H4 (cell line): ENCODE measurements at regions not wholly inside any gene's neighbourhood (a gene's known extent, or its start where the extent isn't known, plus 50 kb on each side); places are given as distances from the start of the nearest gene placed in this dataset.
"Not testable (repeated sequence)": the region's sequence is repeated elsewhere in the genome, so short reads cannot be mapped to it uniquely, and the experiment has no call there.

Experiments used
- DNase-seq: peaks from one replicate; pipeline ENCODE4 v3.0.0-alpha.2; 2015; ENCODE audit warnings: low spot score

GRCh38 chr9:12266758-12267157, 426.4 kb upstream of the TYRP1 start:
- DNase-seq, result no peak

- DNase-seq, result no peak
Measured at GRCh38 chr9:12271421-12271891, 421.7 kb upstream of the TYRP1 start.

GRCh38 chr9:12272471-12273120, 420.6 kb upstream of the TYRP1 start:
- DNase-seq, result no peak

- DNase-seq, result no peak
Measured at GRCh38 chr9:12274577-12274976, 418.6 kb upstream of the TYRP1 start.

DNA sequence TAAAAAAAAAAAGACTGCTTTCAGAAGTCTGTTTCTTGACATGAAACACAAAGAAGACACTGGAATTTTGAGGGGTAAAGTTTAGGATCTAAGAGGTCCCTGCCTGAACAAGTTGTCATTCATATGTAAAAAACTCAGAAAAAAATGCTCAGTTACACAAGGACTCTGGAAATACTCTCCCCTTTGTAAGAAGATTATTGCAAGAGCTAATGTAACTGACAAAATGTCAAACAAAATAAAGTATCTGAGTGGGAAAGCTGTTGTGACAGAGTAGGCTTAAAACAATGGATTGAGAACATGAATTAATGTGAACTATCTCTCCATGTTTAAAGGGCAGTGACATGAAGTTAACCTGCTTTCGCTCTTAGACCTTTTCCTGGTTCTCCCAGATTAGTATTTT, 416.7 kb upstream of the TYRP1 start:
- DNase-seq, result no peak

DNA sequence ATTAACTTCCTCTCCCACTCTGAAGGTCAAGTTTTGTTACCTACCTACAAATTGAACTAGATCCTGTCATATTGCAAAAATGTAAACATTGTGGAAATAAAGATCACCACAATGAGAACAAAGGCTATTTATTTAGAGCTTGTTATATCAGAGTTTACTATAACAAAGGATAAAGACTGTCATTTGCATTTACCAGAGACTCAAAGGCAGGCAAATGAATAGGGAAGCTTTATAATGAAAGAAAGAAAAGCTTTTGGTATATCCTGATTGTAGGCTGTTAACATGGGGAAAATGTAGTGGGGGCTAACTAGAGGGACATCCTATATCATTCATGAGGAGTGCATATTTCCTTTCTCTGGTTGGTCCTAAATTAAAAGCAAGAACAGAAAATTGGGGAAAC, 403.5 kb upstream of the TYRP1 start:
- DNase-seq, result no peak

GRCh38 chr9:12290166-12290869, 402.9 kb upstream of the TYRP1 start:
- DNase-seq, result no peak

DNA sequence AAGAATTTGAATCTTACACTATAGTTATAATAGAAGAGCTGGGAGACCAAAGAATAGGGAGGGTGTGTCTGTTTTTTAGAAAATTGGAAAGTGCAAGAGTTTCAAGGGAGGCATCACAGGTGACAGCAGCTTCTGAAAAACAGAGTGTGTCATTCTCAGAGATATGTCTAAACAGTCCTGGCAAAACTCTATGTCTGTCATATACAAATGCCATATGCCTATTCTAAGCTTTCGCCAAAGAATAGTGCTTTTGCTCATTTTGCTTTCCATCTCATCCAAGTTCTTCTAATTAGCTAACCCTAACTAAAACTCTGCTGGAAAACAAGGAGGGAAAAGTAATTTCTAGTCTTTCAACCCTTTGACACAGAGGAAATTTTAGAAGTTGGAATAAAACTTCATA, 388.0 kb upstream of the TYRP1 start:
- no peak for DNase-seq

GRCh38 chr9:12314589-12314988, 378.6 kb upstream of the TYRP1 start:
- DNase-seq, result no peak

DNA sequence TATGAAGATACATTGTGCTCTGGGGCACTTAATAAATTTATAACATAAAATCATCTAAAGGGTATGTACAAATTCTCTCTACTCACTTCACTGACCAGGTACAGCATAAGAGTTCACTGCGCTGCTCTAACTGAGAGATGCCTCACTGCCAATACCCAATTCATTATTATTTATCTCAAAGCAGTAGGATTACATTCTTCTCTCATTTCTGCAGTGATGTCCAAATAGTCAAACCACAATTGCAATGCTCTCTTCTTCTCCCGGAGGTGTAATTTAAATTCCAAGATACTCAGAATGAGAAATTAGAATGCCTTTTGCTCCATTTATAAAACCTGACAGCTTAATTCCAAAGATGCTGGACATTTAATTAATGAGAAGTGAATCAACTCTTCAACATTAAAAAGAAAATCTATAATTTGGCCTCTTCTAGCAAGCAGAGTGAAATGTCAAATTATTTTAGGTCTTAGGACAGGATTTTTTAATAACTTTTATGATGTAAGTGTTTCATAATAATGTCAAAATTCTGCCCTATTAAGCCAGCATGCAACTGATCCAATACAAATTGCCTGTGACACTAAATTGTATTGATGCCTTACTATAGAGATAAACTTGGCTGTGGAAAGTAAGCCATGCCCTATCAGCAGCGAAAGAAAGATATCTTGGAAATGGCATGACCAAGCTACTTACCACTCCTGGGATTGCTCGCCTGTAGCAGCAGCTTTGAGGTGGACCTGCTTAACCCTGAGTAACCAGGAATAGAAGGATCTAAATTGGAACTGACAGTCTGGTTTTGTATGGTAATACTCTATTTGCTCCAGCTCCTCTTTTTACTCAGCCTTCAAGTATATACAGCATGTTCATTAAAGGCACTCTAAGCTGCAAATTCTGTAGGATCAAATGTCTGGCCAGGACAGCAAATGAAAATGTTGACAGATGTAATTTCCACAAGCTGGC, 374.2 kb upstream of the TYRP1 start:
- no peak for DNase-seq

DNA sequence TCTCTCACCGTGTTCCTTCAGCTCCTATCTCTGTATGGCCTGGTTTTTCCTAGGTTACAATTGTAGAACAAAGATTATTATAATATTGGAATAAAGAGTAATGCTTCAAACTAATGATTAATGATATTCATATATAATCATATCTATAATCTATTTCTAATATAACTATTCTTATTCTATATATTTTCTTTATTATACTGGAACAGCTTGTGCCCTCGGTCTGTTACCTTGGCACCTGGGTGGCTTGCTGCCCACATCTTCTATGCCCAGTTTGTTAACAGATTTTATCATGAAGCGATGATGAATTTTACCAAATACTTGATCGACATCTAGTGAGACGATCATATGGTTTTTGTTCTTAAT, 363.6 kb upstream of the TYRP1 start:
- DNase-seq, result no peak

DNA sequence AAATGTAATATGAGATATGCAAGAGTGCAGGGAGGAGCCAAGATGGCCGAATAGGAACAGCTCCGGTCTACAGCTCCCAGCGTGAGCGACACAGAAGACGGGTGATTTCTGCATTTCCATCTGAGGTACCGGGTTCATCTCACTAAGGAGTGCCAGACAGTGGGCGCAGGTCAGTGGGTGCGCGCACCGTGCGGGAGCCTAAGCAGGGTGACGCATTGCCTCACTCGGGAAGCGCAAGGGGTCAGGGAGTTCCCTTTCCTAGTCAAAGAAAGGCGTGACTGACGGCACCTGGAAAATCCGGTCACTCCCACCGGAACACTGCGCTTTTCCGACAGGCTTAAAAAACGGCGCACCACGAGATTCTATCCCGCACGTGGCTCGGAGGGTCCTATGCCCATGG, 359.2 kb upstream of the TYRP1 start:
- DNase-seq, result not testable (repeated sequence)

- no peak for DNase-seq
Measured at GRCh38 chr9:12350775-12351174, 342.4 kb upstream of the TYRP1 start.

- no peak for DNase-seq
Measured at GRCh38 chr9:12351293-12352044, 341.7 kb upstream of the TYRP1 start.

- DNase-seq, result no peak
Measured at GRCh38 chr9:12352045-12352315, 341.2 kb upstream of the TYRP1 start.

GRCh38 chr9:12363439-12363838, 329.7 kb upstream of the TYRP1 start:
- no peak for DNase-seq

DNA sequence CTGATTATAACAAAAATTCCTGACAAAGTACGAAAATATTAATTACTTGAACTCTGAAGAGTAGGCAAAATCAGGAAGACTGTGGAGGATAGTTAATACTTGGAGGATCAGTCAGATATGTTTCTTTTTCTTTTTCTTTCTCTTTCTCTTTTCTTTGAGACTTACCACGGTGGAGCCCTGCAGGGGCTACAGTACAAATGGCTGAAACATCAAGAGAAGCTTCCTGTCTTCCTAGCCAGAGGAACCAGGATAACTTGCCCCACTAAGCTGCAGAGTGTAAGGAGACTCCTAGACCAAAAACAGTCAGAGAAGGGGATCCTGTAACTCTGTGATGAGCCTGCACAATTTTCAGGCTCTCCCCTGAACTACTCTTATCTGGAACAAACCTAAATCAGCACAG, 324.6 kb upstream of the TYRP1 start:
- DNase-seq, result no peak

DNA sequence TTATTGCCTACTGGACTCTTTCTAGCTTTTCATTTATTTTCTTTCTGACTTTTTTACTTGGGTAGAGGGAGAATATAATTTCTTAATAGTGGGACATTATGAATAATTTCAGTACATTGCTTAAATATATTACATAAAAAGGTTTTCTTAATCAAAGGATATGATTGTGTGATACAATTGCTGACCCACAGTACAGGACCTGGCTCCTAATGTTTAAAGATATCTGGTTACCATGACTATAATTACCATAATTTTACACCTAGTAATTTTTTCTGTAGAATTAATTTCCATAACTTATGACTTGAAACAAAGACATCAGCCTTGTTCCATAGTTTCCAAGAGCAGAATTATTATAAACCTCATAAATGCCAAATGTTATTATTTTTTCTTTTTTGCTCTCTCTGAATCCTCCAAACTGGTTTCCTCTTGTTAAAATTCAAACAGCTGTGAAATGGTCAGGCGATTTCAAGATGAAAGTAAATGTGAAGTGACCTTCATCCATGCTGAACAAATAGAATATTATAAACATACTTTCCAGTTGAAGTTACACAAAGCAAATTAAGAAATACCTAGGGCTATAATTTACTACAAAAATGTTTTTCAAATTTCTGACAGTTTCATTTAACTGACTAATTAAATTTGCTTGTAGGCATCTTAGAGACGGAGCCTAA, 301.2 kb upstream of the TYRP1 start:
- no peak for DNase-seq

DNA sequence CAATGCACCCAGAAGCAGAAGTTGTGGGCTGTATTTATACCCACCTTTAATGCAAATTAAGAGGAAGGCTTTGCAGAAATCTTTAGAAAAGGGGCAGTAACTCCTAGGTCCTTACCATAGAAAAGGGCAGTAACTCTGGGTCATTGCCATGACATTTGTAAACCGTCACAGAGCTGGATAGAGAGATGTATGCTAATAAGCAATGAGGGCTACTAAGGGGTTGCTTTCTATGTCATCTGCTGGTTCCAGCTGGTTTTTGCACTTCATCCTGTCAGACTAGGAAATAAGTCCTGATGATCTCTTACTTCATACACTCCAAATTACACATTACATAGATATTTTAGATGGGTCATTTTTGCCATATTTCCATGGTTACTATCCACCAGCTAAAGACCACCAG, 299.1 kb upstream of the TYRP1 start:
- DNase-seq, result no peak

DNA sequence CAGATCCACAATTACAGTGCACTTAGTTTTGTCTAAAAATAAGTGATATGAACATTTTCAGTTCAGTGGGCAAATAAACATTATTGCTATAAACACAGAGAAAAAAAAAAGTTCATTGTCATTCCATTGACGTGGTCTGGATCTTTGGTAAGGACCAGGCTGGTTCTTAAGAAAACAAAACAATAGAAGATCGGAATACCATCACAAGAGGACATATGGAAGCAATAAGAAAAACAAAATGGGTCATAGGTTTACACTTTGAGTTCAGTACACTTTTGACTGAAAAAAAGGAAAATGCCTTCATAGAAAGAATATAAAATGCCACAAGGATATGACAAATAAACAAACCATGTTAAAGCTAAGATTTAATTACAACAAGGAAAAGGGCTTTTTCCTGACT, 289.5 kb upstream of the TYRP1 start:
- DNase-seq, result no peak

DNA sequence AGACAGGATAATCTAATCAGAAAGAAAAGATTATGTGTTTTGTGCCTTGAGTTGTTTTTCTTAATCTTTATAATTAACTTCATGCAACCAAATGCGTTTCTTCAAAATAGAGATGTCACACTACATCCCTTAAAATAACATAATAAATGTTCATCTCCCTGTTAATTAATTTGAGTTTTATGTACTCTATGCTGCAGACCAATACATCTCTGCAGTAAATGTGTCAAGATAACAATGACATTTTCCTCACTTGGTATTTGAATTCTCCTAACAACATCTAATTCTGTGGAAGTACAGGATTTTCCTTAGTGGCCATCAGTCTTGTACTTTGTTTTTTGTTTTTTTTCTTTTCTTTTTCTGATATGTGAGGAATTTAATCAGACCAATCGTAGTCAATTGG, 279.2 kb upstream of the TYRP1 start:
- no peak for DNase-seq

DNA sequence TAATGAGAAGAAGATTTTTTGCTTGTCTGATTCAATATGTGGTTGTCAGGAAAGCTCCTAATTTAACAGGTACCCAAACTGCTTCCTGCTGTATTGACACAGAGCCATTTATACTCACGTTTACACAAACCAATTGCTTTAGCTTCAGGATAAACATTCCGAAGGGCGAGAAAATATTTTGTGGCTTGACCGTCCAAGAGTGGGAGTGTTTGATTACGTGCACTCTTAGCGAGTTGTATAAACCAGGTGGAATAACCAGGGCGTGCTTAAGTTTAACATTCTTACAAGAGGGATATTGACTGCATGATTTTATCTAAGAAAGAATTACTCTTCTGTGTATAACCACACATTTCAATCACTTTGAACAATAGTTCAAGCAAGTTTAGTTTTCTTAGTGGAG, 278.7 kb upstream of the TYRP1 start:
- DNase-seq, result no peak
